ENCODE measurements at regions not wholly inside any gene's neighbourhood (a gene's known extent, or its start where the extent isn't known, plus 50 kb on each side); places are given as distances from the start of the nearest gene placed in this dataset.

DNA sequence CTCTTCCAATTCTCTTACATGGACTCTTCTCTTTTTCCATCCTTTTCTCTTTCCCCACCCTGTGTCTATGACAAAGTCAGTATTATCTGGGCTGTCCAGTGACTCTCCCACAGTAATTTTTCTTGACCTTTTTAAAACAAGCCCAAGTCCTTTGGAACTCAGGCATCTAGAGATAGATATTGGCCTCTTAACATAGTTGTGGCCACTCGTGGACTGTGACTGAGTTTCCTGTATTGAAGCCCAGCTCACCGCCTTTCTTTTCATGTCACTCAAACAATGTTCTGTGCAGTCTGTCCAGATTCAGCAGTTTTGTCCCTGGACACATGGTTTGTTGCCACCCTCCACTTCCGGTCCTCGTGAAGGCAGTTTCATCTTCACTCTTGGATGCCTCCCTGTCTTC lies 110.9 kb upstream of the CDC14C start (continued):
- TF ChIP-seq, protein P1, sequence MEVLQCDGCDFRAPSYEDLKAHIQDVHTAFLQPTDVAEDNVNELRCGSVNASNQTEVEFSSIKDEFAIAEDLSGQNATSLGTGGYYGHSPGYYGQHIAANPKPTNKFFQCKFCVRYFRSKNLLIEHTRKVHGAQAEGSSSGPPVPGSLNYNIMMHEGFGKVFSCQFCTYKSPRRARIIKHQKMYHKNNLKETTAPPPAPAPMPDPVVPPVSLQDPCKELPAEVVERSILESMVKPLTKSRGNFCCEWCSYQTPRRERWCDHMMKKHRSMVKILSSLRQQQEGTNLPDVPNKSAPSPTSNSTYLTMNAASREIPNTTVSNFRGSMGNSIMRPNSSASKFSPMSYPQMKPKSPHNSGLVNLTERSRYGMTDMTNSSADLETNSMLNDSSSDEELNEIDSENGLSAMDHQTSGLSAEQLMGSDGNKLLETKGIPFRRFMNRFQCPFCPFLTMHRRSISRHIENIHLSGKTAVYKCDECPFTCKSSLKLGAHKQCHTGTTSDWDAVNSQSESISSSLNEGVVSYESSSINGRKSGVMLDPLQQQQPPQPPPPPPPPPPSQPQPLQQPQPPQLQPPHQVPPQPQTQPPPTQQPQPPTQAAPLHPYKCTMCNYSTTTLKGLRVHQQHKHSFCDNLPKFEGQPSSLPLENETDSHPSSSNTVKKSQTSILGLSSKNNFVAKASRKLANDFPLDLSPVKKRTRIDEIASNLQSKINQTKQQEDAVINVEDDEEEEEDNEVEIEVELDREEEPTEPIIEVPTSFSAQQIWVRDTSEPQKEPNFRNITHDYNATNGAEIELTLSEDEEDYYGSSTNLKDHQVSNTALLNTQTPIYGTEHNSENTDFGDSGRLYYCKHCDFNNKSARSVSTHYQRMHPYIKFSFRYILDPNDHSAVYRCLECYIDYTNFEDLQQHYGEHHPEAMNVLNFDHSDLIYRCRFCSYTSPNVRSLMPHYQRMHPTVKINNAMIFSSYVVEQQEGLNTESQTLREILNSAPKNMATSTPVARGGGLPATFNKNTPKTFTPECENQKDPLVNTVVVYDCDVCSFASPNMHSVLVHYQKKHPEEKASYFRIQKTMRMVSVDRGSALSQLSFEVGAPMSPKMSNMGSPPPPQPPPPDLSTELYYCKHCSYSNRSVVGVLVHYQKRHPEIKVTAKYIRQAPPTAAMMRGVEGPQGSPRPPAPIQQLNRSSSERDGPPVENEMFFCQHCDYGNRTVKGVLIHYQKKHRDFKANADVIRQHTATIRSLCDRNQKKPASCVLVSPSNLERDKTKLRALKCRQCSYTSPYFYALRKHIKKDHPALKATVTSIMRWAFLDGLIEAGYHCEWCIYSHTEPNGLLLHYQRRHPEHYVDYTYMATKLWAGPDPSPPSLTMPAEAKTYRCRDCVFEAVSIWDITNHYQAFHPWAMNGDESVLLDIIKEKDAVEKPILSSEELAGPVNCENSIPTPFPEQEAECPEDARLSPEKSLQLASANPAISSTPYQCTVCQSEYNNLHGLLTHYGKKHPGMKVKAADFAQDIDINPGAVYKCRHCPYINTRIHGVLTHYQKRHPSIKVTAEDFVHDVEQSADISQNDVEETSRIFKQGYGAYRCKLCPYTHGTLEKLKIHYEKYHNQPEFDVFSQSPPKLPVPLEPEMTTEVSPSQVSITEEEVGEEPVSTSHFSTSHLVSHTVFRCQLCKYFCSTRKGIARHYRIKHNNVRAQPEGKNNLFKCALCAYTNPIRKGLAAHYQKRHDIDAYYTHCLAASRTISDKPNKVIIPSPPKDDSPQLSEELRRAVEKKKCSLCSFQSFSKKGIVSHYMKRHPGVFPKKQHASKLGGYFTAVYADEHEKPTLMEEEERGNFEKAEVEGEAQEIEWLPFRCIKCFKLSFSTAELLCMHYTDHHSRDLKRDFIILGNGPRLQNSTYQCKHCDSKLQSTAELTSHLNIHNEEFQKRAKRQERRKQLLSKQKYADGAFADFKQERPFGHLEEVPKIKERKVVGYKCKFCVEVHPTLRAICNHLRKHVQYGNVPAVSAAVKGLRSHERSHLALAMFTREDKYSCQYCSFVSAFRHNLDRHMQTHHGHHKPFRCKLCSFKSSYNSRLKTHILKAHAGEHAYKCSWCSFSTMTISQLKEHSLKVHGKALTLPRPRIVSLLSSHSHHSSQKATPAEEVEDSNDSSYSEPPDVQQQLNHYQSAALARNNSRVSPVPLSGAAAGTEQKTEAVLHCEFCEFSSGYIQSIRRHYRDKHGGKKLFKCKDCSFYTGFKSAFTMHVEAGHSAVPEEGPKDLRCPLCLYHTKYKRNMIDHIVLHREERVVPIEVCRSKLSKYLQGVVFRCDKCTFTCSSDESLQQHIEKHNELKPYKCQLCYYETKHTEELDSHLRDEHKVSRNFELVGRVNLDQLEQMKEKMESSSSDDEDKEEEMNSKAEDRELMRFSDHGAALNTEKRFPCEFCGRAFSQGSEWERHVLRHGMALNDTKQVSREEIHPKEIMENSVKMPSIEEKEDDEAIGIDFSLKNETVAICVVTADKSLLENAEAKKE (CRISPR knock-in tag; IDR thresholded peaks at IDR 0.05) = no peak
- TF ChIP-seq JUNB (IDR thresholded peaks at IDR 0.05; ENCODE audit: unreplicated experiment) = no peak
- no peak for TF ChIP-seq NANOG (IDR thresholded peaks at IDR 0.05; ENCODE audit: borderline replicate concordance)
- no peak for TF ChIP-seq ZNF114 (CRISPR knock-in tag; IDR thresholded peaks at IDR 0.05)
- no peak for TF ChIP-seq STAT1 (IDR thresholded peaks at IDR 0.05; ENCODE audit: unreplicated experiment)
- TF ChIP-seq EZH2phosphoT487 (IDR thresholded peaks at IDR 0.05; ENCODE audit: unreplicated experiment) = no peak

DNA sequence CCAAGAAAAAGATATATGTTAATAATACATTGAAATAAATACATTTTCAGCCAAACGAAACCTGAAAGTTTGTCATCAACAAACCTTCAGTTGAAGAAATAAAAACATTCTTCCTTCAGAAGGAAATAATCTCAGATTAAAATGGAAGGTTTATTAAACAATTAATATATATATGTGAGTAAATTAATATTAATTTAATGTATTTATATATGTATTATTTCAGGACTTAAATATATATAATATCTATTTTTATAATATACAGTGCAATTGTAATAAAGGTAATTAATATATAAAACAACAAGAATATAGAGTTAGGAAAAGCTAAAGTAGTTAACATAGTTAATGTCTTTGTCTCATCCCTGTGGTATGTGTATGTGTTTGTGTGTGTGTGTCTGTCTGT lies 102.2 kb upstream of the CDC14C start:
- Mint-ChIP-seq H3K9me3 (no peaks in the 10 kb centered on the region), H3K4me3 (no peak overlapping the region)
- TF ChIP-seq, protein P2, sequence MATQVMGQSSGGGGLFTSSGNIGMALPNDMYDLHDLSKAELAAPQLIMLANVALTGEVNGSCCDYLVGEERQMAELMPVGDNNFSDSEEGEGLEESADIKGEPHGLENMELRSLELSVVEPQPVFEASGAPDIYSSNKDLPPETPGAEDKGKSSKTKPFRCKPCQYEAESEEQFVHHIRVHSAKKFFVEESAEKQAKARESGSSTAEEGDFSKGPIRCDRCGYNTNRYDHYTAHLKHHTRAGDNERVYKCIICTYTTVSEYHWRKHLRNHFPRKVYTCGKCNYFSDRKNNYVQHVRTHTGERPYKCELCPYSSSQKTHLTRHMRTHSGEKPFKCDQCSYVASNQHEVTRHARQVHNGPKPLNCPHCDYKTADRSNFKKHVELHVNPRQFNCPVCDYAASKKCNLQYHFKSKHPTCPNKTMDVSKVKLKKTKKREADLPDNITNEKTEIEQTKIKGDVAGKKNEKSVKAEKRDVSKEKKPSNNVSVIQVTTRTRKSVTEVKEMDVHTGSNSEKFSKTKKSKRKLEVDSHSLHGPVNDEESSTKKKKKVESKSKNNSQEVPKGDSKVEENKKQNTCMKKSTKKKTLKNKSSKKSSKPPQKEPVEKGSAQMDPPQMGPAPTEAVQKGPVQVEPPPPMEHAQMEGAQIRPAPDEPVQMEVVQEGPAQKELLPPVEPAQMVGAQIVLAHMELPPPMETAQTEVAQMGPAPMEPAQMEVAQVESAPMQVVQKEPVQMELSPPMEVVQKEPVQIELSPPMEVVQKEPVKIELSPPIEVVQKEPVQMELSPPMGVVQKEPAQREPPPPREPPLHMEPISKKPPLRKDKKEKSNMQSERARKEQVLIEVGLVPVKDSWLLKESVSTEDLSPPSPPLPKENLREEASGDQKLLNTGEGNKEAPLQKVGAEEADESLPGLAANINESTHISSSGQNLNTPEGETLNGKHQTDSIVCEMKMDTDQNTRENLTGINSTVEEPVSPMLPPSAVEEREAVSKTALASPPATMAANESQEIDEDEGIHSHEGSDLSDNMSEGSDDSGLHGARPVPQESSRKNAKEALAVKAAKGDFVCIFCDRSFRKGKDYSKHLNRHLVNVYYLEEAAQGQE (IDR thresholded peaks at IDR 0.05; ENCODE audit: unreplicated experiment) = no peak
- no peak for TF ChIP-seq EZH2 (IDR thresholded peaks at IDR 0.05; ENCODE audit: low read depth, unreplicated experiment)
- TF ChIP-seq, protein P3, sequence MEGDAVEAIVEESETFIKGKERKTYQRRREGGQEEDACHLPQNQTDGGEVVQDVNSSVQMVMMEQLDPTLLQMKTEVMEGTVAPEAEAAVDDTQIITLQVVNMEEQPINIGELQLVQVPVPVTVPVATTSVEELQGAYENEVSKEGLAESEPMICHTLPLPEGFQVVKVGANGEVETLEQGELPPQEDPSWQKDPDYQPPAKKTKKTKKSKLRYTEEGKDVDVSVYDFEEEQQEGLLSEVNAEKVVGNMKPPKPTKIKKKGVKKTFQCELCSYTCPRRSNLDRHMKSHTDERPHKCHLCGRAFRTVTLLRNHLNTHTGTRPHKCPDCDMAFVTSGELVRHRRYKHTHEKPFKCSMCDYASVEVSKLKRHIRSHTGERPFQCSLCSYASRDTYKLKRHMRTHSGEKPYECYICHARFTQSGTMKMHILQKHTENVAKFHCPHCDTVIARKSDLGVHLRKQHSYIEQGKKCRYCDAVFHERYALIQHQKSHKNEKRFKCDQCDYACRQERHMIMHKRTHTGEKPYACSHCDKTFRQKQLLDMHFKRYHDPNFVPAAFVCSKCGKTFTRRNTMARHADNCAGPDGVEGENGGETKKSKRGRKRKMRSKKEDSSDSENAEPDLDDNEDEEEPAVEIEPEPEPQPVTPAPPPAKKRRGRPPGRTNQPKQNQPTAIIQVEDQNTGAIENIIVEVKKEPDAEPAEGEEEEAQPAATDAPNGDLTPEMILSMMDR (conservative IDR thresholded peaks at IDR 0.05; ENCODE audit: low read depth in 2 of 2) = no peak

More for the DNA sequence above, 102.2 kb upstream of the CDC14C start:
- H2AFZ ChIP-seq = no peak overlapping the region
- ATAC-seq (no peak), DNase-seq (ENCODE audit: low spot score) (no peak)
- no peaks in the 10 kb centered on the region for H4K20me1 ChIP-seq (replicated peaks; ENCODE audit: insufficient read depth)
- H3F3A ChIP-seq (replicated peaks; ENCODE audit: low read depth) = no peaks in the 10 kb centered on the region
- no peaks in the 10 kb centered on the region for H3K27me3 ChIP-seq (ENCODE audit: insufficient read depth)
- H3K27ac Mint-ChIP-seq = no peak overlapping the region
- H3K36me3 Mint-ChIP-seq (ENCODE audit: low read depth) = no peaks in the 10 kb centered on the region
- H3K36me3 ChIP-seq (ENCODE audit: insufficient read depth) = no peaks in the 10 kb centered on the region
- no peak overlapping the region for H3K4me2 ChIP-seq
- no peaks in the 10 kb centered on the region for H3K4me1 Mint-ChIP-seq
- H3K27ac ChIP-seq (ENCODE audit: low read depth) = no peak overlapping the region
- no peaks in the 10 kb centered on the region for H3K79me2 ChIP-seq (replicated peaks; ENCODE audit: insufficient read depth)
- no peaks in the 10 kb centered on the region for H3K9me2 ChIP-seq (ENCODE audit: insufficient read depth)
- H3K4me3 ChIP-seq = no peak overlapping the region
- peaks cover 3% of the 10 kb centered on the region for H3K27me3 Mint-ChIP-seq (ENCODE audit: insufficient read depth, low read depth, poor library complexity)
- H3K4me1 ChIP-seq (ENCODE audit: insufficient read depth) = 0 out of 2 replicates have a peak, but pooled peaks cover under 1% of the 10 kb centered on the region
